Neural cell (in vitro differentiated cells): ENCODE measurements at regions not wholly inside any gene's neighbourhood (a gene's known extent, or its start where the extent isn't known, plus 50 kb on each side); places are given as distances from the start of the nearest gene placed in this dataset.

Experiments used
- CTCF ChIP-seq: fragments of 450-650 bp; IDR thresholded peaks from 2 replicates; pipeline ENCODE4 v1.5.1; 2014; ENCODE audit warnings: antibody characterized with exemption, mild to moderate bottlenecking, moderate library complexity; ENCODE audit not compliant: poor library complexity, severe bottlenecking
- EP300 ChIP-seq: fragments of 450-650 bp; conservative IDR thresholded peaks from 2 replicates; pipeline ENCODE4 v1.6.1; 2014; ENCODE audit warnings: antibody characterized with exemption, mild to moderate bottlenecking, moderate library complexity; ENCODE audit not compliant: poor library complexity, severe bottlenecking
- EZH2 ChIP-seq: fragments of 200-600, 300-800 bp; shearing (Covaris generic), sonication (generic); IDR thresholded peaks from 2 replicates; pipeline ENCODE4 v1.6.1; 2014; ENCODE audit warnings: antibody characterized with exemption, low read length, borderline replicate concordance, mild to moderate bottlenecking; ENCODE audit not compliant: insufficient read depth, poor library complexity, severe bottlenecking
- MXI1 ChIP-seq: fragments of 450-650 bp; conservative IDR thresholded peaks from 2 replicates; pipeline ENCODE4 v1.6.1; 2014; ENCODE audit warnings: antibody characterized with exemption, mild to moderate bottlenecking; ENCODE audit not compliant: poor library complexity, severe bottlenecking
- POLR2AphosphoS5 ChIP-seq: IDR thresholded peaks from 2 replicates; pipeline ENCODE4 v1.6.1; 2012
- SMC3 ChIP-seq: fragments of 450-650 bp; conservative IDR thresholded peaks from 2 replicates; pipeline ENCODE4 v1.6.1; 2014; ENCODE audit warnings: antibody characterized with exemption, mild to moderate bottlenecking, moderate library complexity; ENCODE audit not compliant: poor library complexity

GRCh38 chr9:12351293-12352044 lies 341.7 kb upstream of the TYRP1 start:
- TF ChIP-seq CTCF: no peak
- no peak for TF ChIP-seq SMC3
- TF ChIP-seq EZH2: no peak
- TF ChIP-seq POLR2AphosphoS5: no peak
- no peak for TF ChIP-seq EP300
- no peak for TF ChIP-seq MXI1
